COR-L47 (cell line): ENCODE measurements at regions not wholly inside any gene's neighbourhood (a gene's known extent, or its start where the extent isn't known, plus 50 kb on each side); places are given as distances from the start of the nearest gene placed in this dataset.
"Not testable (repeated sequence)": the region's sequence is repeated elsewhere in the genome, so short reads cannot be mapped to it uniquely, and the experiment has no call there.

Experiments
- DNase-seq: peaks from one replicate; lab custom pipeline; 2025; lab: John Stamatoyannopoulos, UW

DNA sequence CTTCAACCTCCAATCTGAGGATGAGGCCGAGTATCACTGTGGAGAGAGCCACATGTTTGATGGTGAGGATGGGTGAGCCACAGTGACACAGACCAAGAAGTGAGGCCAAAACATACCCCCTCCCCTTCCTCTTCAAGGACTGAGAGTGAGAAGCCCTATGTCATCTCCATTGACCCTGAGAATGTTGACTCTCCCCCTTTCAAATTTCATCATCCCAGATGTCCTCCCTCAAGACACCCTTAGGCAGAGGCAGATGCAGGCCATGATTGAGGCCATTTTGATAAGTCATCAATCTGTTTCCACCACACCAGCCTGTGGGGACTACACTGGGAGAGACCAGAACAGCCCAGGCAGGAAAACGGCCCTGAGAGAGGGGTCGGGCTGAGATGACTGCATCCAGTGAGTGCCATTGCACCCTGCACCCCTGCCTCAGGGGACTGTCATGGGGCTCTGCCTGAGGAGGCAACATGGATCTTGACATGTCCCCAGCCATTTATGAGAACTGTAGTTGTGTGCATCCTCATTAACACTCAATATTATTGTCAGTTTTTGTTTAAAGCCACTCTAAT is 84.2 kb upstream of the IGLL5 start:
- no peak for DNase-seq

DNA sequence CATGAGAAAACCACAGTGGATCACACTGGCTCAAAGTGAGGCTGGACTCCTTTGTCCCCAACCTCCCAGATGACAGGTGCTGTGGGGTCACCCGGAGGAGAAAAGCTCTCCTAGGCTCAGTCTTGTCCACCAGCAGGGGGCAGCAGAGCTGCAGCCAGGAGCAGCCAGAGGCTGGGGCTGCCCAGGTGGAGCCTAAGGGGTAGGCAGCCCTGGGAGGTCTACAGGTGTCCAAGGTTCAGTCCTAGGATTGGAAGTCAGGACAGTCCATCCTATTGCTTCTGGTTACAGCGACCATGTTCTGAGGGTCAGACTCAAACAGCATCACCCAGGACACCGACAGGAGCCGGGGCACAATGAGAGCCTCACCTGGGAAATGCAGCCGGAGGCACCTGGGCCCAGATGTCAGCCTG is 77.6 kb upstream of the IGLL5 start:
- DNase-seq = peak; percentile 17

DNA sequence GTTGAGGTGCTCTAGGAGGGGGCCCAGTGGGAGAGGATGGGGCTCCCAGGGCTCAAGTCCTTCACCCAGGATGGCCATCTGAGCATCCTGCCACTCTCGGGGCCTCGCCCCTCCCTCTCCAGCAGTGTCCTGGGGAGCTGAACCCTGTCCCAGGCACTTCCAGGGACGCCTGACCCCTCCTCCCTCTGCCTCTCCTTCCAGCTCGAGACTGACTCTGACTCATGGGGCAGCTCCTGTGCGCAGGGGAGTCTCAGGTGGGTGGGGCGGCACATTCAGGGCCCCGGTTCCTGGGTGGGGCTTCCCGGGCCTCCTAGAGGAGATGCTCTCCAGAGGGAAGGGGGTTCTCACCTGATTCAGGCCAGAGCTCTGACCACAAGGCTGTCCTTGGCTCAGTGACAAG is 77.1 kb upstream of the IGLL5 start:
- DNase-seq = no peak

DNA sequence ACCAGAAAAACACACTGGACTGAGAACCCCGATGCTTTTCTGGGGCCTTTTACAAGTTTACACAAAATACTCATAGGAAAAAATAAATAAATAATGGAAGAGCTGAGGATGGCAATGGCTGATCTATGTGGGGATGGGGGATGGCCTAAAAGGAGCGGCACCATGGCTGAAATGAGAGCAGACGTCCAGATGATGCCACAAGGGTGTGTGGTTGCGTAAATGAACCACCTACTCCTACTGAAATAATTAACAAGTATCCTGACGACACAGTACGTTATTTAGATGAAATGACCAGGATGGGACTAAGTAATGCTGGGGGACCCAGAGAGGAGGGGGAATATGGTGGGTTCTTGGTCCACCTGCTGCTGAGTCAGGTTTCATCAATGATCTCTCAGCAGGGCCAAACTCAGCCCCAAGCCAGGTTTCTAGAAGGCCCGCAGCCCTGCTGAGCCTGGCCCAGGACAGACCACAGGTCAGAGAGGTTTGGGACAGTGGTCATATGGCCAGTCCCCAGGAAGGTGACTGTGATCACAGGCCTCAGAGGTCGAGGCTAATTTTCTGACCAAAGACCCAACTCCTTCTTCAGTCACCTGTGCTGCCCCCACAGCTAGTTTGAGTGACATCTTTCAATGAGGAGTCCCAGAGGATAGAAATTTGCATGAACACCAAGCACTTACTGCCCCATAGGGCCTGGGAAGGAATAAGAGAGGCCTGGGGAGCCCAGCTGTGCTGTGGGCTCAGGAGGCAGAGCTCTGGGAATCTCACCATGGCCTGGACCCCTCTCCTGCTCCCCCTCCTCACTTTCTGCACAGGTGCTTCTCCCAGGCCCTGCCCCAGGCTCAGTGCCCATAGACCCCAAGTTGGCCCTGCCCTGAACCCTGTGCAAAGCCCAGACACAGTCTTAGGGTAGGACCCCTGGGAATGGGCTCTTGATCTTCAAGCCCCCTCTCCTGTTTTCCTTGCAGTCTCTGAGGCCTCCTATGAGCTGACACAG is 76.3 kb upstream of the IGLL5 start:
- DNase-seq = no peak

DNA sequence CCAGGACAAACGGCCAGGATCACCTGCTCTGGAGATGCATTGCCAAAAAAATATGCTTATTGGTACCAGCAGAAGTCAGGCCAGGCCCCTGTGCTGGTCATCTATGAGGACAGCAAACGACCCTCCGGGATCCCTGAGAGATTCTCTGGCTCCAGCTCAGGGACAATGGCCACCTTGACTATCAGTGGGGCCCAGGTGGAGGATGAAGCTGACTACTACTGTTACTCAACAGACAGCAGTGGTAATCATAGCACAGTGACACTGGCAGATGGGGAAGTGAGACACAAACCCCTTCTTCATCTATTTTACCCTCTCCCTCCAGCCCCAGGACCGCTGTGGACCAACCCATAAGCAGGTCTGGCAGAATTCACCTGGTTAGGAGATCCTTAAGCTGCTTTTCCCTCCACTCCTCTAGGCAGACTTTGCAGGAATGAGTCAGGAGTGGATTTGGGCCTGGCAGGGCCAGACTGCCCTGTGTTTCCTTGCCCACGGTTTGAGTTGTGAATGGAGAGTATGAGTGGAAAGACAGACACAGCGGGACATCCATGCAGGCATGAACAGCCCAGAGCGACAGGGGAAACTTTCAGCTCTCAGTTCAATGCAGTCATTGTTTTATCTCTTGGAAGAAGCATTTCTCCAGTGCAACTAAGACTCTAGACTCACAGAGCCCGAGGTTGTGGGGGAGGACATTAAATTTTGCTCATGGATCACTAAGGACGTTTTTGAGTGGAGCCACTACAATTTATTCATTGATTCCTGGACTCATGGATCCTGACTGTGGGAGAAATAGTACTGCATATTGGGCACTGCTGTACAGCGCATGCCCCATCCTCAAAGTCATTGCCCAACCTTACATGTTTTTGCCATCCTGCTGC is 75.3 kb upstream of the IGLL5 start:
- DNase-seq = no peak

DNA sequence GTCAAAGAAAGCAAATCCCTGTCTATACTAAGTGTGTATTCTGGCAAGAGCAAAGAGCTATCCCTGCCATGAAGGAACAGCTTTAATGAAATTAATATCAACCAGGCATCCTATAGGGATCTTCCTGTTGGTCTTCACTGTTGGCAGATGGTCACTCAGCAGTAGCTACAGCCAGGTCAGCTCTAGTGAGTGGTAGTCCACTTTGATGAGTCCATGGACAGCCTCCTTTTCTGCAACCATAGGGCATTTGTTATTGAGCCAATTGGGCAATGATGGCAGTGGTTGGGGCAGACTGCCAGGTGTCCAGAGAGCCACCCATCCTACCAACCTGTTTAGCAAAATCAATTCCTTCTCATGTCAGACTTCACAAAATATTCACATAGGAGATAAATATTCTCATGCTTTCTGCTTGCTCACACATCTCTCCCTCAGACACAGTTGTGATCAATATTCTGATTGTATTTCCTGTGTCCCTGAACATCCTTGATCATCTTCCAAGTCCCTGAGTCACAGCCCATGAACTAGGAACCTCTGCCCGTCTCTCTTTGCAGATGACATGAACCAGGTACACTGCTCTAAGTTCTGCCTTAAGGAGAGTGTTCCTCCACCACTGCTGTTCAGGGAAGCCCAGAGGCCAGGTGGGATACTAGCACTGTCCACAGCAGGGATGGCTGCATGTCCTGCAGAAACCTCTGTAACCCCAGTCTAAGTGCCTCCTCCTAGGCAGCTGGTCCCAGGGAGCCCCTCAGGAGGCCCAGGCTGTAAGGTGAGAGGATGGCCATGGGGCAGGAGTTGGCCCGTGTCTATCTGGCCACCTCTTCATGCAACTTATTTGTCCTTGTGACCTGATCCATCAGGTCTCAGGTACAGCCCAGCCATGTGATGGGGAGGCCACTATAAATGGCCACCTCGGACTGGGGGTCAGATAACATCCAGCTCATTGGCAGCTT is 74.2 kb upstream of the IGLL5 start:
- no peak for DNase-seq

DNA sequence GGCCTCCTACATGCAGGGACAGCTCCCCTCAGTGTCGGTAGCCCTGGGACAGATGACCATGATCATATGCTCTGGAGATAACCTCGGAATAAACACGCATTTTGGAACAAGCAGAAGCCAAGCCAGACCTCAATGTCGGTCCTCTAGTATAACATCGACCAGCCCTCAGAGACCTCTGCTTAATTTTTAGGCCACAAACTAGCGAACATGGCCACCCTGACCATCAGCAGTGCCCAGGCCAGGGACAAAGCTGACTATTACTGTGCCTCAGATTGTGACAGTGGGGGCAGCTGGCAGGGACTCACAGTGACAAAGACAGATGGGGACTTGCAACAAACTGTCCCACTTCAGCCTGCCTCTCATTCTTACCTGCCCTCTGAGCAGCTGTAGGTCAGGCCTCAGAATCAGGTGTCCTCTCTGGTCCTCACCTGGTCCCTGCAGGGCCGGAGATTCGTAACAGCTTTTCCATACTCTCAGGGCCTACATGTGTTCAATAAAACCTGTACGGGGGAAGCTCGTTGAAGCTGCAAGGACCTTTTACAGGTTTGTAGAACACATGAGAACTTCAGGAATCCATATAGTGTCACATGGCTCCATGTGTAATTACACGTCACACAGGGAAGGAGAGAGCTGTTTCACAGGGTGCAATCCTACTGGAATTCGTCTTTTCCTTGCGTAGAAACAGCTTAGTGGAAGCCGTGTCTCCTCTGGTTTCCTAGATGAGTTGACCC is 72.8 kb upstream of the IGLL5 start:
- DNase-seq = no peak

DNA sequence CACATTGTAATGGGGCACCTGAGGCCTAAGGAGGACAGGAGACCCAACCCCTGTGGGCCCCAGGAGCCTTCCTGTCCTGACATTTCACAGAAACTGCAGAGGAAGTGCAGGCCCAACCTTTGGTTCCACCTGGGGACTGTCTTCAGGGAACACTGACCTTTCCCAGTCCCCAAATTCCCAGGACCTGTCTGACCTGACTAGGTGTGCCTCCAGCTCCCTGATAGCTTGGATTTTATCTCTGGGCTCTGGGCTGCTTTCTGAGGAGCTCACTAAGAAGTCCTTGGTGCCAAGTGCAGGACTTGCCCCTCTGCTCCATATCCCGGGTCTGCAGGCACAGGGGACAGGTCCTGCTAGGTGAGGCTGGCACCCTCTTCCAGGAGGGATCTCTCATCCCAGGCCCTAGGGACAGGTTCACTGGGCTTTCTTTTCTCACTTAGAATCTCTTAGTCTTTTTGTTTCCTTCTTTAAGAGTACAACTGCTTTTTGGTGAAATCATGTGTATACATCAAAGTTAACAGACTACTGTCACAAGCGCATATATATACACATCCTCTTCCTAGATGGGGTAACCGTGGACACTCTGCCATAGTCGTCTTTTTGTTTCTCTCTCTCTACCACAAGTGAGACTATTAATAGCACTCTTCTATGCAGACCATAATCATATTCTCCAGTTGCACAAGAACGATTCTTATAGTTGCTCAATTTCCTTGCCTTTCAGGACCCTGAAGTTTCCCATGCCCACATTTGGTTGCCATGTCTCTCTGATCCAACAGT is 72.0 kb upstream of the IGLL5 start:
- no peak for DNase-seq

DNA sequence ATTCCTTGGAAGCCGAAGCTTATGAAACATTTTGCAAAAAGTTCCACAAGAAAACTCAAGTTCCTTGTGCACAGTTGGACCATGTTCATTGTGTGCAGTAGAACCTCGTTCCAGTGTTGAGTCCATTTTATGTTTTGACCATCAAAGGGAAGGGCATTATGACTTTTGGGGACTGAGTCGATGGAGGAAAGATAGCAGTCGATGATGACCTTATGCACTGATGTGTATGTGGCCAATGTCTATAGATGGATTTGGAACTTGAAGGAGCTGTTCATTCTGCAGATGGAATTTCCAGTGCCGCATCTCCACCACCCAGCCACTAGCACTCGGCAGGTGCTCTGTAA is 71.5 kb upstream of the IGLL5 start:
- DNase-seq = no peak

DNA sequence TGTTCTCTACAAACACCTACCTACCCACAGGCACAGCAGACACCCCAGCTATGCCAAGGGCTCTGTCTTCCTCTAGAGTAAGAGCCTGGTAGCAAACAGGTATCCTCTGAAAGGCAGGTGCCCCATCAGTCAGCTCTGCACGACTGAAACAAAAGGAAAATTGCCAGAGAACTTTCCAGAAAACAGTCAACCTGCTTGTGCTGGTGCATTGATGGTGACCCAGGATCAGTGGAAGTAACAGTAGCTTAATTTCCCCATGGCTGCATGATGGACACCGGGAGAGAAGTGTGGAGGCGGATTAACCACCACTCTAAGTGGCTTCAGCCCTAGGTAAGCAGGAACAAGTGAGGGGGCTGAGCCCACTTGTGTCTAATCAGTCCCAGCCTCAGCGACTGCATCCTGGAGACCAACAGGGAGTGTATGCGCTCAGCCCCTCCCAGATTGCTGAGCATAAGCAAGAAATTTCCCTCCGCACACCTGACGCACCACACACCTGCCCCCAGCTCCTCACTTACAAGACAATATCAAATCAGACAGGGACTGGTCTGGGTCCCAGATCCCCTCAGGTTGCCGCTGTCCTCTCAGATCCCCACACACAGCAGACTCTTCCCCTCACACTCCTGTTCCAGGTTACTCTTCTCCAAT is 70.7 kb upstream of the IGLL5 start:
- DNase-seq = no peak

DNA sequence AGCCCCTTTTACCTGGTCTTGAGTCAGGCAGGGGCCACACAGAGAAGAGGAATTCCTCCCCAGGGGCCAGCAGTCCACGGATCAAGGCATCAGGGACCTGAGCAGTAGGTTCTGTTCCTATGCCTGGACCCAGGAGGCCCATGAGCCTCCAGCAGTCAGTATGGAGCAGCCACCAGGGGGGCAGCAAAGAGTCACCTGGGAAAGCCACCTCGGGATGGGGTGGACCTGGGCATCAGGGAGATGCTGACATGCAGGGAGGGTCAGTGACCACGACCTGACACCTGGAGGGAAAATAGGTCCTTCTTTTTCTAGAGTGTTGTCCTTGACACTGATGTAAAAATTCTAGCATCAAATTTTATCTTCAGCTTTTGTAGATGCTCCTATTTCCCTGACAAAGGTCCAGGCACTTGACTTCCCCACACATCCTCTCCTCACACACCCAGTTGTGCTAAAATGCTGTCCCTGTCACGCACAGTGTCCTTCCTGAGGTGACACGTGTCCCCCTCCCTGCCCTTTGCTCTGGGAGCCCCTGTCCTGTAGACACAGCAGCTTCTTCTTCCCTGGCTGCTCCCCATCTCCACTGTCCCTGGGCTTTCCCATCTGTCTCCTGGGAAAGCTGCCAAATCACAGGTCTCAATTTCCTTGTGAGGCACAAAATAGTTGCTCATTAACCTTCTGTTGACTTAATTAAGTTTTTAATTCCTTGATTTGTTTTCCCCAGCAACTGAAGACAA is 70.0 kb upstream of the IGLL5 start:
- DNase-seq = no peak

DNA sequence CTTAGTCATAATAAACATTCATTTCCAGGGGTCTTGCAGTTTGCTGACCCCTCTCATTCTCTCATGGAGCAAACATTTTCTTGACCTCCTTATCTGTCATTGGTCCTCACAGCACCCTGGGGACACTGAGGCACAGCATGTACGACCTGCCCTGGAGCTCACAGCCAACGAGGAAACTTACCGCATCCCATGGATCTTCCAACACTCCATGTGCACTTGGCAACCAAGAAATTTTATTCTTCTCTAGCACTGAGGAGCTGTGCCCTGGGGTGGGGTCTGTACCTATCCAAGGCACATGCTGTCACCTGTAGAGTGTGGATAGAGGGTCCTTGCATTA is 69.4 kb upstream of the IGLL5 start:
- DNase-seq = no peak

DNA sequence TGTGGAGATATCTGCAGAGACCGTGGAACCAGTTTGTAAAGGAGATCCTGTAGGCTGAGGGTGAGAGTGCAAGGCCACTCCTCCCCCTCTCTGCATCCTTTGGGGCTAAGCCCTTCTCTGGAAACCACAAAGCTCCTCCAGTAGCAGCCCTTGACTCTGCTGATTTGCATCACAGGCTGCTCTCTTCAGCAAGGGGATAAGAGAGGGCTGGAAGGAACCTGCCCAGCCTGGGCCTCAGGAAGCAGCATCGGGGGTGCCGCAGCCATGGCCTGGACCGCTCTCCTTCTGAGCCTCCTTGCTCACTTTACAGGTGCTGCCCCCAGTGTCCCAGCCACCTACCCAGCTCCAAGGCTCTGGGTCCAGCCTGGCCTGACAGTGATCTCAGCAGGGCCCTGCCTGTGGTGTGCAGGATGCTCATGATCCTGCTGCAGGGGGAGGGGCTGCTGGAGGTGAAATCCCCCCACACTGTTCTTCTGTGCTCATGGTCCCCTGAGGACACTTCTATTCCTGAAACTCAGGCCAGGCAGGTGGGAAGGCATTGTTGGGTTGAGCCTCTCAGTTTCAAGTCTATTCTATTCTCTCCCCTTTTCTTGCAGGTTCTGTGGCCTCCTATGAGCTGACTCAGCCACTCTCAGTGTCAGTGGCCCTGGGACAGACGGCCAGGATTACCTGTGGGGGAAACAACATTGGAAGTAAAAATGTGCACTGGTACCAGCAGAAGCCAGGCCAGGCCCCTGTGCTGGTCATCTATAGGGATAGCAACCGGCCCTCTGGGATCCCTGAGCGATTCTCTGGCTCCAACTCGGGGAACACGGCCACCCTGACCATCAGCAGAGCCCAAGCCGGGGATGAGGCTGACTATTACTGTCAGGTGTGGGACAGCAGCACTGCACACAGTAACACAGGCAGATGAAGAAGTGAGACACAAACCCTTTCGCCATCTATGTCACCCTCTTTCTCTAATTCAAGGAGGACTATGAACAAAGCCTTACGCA is 68.5 kb upstream of the IGLL5 start:
- DNase-seq = no peak

DNA sequence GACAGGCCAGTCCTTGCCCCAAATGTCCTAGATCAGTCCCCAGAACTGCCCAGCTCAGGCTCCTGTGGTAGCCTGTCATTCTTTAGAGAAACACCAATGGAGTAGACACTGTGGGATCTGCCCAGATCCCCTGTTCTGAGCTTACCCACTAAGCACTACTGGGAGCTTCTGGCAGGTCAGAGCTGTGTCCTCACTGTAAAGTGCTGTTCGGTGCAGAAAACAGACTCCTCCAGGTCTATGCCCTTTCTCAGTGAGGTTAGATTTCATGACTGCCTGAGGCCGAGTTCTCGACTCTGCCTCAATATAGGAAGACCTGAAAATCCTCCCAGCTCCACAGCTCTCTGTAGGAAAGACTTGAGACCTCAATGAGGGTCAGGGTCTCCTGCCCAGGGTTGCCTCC is 67.5 kb upstream of the IGLL5 start:
- no peak for DNase-seq

DNA sequence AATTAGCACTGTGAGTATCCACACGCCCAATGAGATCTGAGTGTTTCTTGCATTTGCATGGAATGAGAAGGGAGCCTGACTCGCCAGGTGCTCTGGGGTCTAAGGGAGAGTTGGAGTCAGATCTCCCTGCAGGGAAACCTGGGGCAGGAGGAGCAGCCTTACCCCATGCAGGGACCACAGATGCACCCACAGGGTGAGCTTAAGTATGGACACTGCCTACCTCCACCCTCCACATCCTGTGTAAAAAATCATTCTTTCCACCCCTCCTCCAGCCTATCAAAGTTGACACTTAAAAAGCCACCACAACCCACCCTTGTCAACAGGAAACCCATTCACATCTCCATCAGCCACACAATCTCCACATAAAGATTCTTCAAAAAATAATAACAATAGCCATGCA is 67.0 kb upstream of the IGLL5 start:
- DNase-seq = no peak

DNA sequence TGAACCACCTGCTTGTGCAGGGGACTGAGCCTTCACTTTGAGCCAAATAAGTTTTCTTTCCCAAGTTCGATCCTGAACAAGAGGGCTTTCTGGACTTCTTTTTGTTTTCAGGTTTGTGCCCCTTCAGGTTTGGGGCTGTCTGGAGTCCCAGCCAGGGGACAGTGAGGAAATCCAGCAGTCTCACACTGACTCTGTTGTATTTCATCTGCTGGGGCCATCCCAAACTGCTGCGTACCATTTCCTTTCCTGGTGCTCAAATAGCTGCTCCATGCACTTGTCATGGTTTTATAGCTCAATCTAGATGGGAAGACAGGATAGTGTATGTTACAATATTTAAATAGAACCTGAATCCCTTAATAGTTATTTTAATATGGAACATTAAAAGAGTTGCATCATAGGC is 66.3 kb upstream of the IGLL5 start:
- DNase-seq = no peak

DNA sequence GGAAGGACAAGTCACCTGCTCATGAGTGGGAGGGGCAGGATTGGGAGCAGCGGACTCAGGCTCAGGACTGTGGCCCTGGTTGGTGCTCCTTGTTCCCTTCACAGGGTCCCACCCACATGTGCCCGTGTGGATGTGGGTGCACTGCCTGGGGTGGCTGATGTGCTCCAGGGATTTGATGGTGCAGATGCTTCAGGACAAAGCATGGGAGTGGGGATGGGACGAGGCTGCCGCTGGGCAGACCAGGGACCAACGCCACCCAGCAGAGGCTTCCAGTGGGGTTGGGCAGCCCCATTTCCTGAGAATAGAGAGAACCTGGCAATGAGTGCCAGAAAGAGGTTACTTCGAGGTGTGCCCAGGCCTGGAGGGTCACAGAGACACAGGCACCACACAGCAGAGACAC is 65.5 kb upstream of the IGLL5 start:
- DNase-seq = no peak

DNA sequence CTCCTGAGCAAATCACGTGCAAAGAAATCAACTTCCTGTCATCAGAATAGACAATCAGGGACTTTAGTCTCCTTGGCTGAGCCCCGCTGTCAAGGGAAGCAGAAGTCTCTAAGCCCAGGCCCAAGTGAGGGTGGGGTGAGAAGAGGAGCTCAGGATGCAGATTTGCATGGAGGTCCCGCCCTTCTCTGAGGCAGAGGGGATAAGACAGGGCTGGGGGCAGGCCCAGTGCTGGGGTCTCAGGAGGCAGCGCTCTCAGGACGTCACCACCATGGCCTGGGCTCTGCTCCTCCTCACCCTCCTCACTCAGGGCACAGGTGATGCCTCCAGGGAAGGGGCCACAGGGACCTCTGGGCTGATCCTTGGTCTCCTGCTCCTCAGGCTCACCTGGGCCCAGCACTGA is 65.1 kb upstream of the IGLL5 start:
- DNase-seq = not testable (repeated sequence)
